ENCODE measurements at regions not wholly inside any gene's neighbourhood (a gene's known extent, or its start where the extent isn't known, plus 50 kb on each side); places are given as distances from the start of the nearest gene placed in this dataset.
"Not testable (repeated sequence)": the region's sequence is repeated elsewhere in the genome, so short reads cannot be mapped to it uniquely, and the experiment has no call there.

DNA sequence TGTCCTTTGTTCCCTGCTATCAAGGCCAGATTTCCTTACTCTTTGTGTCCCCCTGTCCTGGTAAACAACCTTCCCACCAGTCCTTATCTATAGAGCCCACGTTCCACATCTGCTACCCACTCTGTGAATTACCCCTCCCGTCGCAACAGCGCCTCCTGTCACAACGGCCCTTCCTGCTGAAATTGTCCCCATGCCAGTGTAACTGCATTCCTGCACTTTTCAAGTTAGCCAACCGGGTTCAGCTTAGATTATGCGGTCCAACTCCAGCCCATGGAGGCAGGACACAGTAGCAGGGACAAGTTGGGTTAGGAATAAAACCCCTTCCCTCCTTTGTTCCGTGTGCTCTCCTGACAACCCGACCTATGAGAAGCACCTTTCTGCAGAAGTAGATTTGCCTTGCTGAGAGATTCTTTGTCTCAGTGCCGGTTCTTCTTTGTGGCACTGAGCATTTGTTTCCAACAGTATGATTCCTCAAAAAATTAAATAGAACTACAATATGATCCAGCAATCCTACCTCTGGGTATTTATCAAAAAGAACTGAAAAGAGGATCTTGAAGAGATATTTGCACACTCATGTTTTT is 180.3 kb downstream of the PTBP2 start (continued):
- TF ChIP-seq, protein P1, sequence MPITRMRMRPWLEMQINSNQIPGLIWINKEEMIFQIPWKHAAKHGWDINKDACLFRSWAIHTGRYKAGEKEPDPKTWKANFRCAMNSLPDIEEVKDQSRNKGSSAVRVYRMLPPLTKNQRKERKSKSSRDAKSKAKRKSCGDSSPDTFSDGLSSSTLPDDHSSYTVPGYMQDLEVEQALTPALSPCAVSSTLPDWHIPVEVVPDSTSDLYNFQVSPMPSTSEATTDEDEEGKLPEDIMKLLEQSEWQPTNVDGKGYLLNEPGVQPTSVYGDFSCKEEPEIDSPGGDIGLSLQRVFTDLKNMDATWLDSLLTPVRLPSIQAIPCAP (CRISPR knock-in tag; IDR thresholded peaks at IDR 0.05) = no peak
- TF ChIP-seq, protein P2, sequence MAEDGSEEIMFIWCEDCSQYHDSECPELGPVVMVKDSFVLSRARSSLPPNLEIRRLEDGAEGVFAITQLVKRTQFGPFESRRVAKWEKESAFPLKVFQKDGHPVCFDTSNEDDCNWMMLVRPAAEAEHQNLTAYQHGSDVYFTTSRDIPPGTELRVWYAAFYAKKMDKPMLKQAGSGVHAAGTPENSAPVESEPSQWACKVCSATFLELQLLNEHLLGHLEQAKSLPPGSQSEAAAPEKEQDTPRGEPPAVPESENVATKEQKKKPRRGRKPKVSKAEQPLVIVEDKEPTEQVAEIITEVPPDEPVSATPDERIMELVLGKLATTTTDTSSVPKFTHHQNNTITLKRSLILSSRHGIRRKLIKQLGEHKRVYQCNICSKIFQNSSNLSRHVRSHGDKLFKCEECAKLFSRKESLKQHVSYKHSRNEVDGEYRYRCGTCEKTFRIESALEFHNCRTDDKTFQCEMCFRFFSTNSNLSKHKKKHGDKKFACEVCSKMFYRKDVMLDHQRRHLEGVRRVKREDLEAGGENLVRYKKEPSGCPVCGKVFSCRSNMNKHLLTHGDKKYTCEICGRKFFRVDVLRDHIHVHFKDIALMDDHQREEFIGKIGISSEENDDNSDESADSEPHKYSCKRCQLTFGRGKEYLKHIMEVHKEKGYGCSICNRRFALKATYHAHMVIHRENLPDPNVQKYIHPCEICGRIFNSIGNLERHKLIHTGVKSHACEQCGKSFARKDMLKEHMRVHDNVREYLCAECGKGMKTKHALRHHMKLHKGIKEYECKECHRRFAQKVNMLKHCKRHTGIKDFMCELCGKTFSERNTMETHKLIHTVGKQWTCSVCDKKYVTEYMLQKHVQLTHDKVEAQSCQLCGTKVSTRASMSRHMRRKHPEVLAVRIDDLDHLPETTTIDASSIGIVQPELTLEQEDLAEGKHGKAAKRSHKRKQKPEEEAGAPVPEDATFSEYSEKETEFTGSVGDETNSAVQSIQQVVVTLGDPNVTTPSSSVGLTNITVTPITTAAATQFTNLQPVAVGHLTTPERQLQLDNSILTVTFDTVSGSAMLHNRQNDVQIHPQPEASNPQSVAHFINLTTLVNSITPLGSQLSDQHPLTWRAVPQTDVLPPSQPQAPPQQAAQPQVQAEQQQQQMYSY (CRISPR knock-in tag; IDR thresholded peaks at IDR 0.05) = no peak
- TF ChIP-seq, protein P3, sequence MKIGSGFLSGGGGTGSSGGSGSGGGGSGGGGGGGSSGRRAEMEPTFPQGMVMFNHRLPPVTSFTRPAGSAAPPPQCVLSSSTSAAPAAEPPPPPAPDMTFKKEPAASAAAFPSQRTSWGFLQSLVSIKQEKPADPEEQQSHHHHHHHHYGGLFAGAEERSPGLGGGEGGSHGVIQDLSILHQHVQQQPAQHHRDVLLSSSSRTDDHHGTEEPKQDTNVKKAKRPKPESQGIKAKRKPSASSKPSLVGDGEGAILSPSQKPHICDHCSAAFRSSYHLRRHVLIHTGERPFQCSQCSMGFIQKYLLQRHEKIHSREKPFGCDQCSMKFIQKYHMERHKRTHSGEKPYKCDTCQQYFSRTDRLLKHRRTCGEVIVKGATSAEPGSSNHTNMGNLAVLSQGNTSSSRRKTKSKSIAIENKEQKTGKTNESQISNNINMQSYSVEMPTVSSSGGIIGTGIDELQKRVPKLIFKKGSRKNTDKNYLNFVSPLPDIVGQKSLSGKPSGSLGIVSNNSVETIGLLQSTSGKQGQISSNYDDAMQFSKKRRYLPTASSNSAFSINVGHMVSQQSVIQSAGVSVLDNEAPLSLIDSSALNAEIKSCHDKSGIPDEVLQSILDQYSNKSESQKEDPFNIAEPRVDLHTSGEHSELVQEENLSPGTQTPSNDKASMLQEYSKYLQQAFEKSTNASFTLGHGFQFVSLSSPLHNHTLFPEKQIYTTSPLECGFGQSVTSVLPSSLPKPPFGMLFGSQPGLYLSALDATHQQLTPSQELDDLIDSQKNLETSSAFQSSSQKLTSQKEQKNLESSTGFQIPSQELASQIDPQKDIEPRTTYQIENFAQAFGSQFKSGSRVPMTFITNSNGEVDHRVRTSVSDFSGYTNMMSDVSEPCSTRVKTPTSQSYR (CRISPR knock-in tag; IDR thresholded peaks at IDR 0.05) = no peak
- no peak for TF ChIP-seq CREM (CRISPR knock-in tag; IDR thresholded peaks at IDR 0.05)
- TF ChIP-seq, protein P4, sequence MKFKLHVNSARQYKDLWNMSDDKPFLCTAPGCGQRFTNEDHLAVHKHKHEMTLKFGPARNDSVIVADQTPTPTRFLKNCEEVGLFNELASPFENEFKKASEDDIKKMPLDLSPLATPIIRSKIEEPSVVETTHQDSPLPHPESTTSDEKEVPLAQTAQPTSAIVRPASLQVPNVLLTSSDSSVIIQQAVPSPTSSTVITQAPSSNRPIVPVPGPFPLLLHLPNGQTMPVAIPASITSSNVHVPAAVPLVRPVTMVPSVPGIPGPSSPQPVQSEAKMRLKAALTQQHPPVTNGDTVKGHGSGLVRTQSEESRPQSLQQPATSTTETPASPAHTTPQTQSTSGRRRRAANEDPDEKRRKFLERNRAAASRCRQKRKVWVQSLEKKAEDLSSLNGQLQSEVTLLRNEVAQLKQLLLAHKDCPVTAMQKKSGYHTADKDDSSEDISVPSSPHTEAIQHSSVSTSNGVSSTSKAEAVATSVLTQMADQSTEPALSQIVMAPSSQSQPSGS (CRISPR knock-in tag; IDR thresholded peaks at IDR 0.05; ENCODE audit: borderline replicate concordance, low read depth) = no peak
- TF ChIP-seq, protein P5, sequence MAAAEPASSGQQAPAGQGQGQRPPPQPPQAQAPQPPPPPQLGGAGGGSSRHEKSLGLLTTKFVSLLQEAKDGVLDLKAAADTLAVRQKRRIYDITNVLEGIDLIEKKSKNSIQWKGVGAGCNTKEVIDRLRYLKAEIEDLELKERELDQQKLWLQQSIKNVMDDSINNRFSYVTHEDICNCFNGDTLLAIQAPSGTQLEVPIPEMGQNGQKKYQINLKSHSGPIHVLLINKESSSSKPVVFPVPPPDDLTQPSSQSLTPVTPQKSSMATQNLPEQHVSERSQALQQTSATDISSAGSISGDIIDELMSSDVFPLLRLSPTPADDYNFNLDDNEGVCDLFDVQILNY (CRISPR knock-in tag; IDR thresholded peaks at IDR 0.05) = no peak
- no peak for TF ChIP-seq ZNF263 (CRISPR knock-in tag; IDR thresholded peaks at IDR 0.05; ENCODE audit: low read depth)
- no peak for TF ChIP-seq HMGA2 (CRISPR knock-in tag; IDR thresholded peaks at IDR 0.05)
- no peak for TF ChIP-seq ETV6 (CRISPR knock-in tag; IDR thresholded peaks at IDR 0.05)

DNA sequence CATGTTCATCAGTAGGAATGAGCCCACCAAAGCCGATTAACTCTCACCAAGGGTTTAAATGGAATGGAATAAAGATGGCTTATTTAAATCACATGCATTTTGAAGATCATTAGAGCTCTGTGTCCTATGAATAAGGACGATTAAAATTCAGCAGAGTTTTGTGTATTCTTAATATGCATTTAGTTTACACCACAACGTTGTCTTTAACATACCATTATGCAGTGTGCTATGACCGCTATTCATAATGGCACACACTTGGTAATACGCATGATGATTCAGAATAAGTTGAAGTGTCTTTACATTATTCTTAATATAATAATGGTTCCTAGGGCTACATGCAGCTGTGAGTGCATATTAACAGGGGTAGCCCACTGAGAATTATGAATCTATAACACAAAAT is 190.7 kb downstream of the PTBP2 start:
- ChIA-PET CTCF (no interaction called here), POLR2A (no interaction called here)
- ATAC-seq = no peak

DNA sequence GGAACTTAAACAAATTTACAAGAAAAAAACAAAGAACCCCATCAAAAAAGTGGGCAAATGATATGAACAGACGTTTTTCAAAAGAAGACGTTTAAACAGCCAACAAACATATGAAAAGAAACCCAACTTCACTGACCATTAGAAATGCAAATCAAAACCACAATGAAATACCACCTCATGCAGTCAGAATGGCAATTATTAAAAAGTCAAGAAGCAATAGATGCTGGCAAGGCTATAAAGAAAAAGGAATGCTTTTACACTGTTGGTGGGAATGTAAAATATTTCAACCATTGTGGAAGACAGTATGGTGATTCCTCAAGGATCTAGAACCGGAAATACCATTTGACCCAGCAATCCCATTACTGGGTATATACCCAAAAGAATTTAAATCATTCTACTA is 194.1 kb downstream of the PTBP2 start:
- peaks cover 14% of the 10 kb centered on the region for H3K9me3 Mint-ChIP-seq
- DNase-seq (ENCODE audit: low spot score); POLR2A ChIA-PET; H3K27me3 Mint-ChIP-seq (ENCODE audit: low read depth); H3K27ac Mint-ChIP-seq; H3K4me1 Mint-ChIP-seq; H3K36me3 Mint-ChIP-seq; ATAC-seq; H3K4me3 Mint-ChIP-seq; CTCF ChIA-PET: not testable (repeated sequence)

More for the DNA sequence above, 190.7 kb downstream of the PTBP2 start:
- Mint-ChIP-seq H3K36me3 (peaks cover 3% of the 10 kb centered on the region), H3K27ac (no peak overlapping the region), H3K27me3 (ENCODE audit: low read depth) (no peaks in the 10 kb centered on the region), H3K4me3 (no peak overlapping the region), H3K4me1 (no peaks in the 10 kb centered on the region), H3K9me3 (peaks cover 13% of the 10 kb centered on the region)
- no peak for DNase-seq (ENCODE audit: low spot score)
- TF ChIP-seq NR2C2 (CRISPR knock-in tag; IDR thresholded peaks at IDR 0.05) = no peak
- no peak for TF ChIP-seq ATF1 (CRISPR knock-in tag; IDR thresholded peaks at IDR 0.05)
- TF ChIP-seq, protein P6, sequence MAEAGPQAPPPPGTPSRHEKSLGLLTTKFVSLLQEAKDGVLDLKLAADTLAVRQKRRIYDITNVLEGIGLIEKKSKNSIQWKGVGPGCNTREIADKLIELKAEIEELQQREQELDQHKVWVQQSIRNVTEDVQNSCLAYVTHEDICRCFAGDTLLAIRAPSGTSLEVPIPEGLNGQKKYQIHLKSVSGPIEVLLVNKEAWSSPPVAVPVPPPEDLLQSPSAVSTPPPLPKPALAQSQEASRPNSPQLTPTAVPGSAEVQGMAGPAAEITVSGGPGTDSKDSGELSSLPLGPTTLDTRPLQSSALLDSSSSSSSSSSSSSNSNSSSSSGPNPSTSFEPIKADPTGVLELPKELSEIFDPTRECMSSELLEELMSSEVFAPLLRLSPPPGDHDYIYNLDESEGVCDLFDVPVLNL (CRISPR knock-in tag; IDR thresholded peaks at IDR 0.05; ENCODE audit: borderline replicate concordance, low read depth) = no peak
- no peak for TF ChIP-seq TEAD1 (CRISPR knock-in tag; IDR thresholded peaks at IDR 0.05)
- TF ChIP-seq PRRX2 (CRISPR knock-in tag; IDR thresholded peaks at IDR 0.05) = no peak
- TF ChIP-seq, protein P7, sequence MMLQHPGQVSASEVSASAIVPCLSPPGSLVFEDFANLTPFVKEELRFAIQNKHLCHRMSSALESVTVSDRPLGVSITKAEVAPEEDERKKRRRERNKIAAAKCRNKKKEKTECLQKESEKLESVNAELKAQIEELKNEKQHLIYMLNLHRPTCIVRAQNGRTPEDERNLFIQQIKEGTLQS (CRISPR knock-in tag; conservative IDR thresholded peaks at IDR 0.05) = no peak

Measured in WTC11 (cell line).